ENCODE measurements at regions not wholly inside any gene's neighbourhood (a gene's known extent, or its start where the extent isn't known, plus 50 kb on each side); places are given as distances from the start of the nearest gene placed in this dataset.

DNA sequence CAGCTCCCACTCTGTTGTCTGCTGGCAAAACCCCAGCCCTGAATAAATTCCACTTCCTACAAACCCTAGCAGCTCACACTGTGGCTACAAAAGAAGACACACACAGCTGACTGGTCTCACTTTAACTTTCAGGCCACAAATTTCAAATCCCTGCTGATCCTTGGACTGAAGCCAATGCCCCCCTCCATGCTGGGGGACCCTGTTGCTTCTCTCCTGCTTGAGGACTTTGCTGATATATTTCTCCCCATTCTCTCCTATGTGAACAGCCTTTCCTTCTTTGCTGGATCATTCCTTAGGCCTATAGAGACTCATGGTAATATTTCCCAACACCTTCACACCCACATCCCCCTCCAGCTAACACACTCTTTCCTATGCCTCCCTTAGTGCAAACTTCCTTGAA, 79.6 kb upstream of the ADRA1B start:
- Histone ChIP-seq H3K27me3 (no peaks in the 10 kb centered on the region), H3K36me3 (replicated peaks in 1 of 2) (no peaks in the 10 kb centered on the region), H3K4me1 (replicated peaks in 1 of 2) (no peaks in the 10 kb centered on the region), H3K9me3 (replicated peaks in 1 of 3) (no peaks in the 10 kb centered on the region), H3K27ac (no peak overlapping the region), H3K4me3 (no peak overlapping the region)
- intact Hi-C loops (cut with DNase I): no loop called here
- no peak for DNase-seq
- TF ChIP-seq, protein P1, sequence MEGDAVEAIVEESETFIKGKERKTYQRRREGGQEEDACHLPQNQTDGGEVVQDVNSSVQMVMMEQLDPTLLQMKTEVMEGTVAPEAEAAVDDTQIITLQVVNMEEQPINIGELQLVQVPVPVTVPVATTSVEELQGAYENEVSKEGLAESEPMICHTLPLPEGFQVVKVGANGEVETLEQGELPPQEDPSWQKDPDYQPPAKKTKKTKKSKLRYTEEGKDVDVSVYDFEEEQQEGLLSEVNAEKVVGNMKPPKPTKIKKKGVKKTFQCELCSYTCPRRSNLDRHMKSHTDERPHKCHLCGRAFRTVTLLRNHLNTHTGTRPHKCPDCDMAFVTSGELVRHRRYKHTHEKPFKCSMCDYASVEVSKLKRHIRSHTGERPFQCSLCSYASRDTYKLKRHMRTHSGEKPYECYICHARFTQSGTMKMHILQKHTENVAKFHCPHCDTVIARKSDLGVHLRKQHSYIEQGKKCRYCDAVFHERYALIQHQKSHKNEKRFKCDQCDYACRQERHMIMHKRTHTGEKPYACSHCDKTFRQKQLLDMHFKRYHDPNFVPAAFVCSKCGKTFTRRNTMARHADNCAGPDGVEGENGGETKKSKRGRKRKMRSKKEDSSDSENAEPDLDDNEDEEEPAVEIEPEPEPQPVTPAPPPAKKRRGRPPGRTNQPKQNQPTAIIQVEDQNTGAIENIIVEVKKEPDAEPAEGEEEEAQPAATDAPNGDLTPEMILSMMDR (IDR thresholded peaks at IDR 0.05): no peak
- no peak for TF ChIP-seq POLR2A (IDR thresholded peaks at IDR 0.05)

DNA sequence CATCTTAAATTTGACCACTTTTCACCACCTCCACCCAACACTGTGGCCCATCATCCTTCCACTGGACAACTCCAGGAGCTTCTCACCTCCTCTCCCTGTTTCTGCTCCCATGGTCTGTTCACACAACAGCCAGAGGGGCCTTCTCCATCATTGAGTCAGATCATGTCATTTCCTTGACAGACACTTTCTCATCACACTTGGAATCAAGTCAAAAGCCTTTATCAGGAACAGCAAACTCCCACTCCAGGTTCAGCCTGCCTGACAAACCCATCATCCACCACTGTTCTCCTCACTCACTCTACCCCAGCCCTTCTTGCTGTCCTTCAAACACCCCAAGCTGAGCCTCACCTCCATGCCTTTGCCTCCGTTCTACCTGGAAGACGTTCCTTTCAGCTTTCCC, 78.4 kb upstream of the ADRA1B start:
- Histone ChIP-seq H3K4me3 (no peak overlapping the region), H3K4me1 (replicated peaks in 1 of 2) (no peaks in the 10 kb centered on the region), H3K27me3 (no peaks in the 10 kb centered on the region), H3K27ac (no peak overlapping the region), H3K9me3 (replicated peaks in 1 of 3) (no peaks in the 10 kb centered on the region), H3K36me3 (replicated peaks in 1 of 2) (no peaks in the 10 kb centered on the region)
- no peak for TF ChIP-seq POLR2A (IDR thresholded peaks at IDR 0.05)
- TF ChIP-seq, protein P1 (IDR thresholded peaks at IDR 0.05): no peak
- WGBS, 4 donors: 77 to 90% (median 86%) methylated on average over 2 of the region's 2 CpGs
- no peak for DNase-seq
- intact Hi-C loops (cut with DNase I): no loop called here

DNA sequence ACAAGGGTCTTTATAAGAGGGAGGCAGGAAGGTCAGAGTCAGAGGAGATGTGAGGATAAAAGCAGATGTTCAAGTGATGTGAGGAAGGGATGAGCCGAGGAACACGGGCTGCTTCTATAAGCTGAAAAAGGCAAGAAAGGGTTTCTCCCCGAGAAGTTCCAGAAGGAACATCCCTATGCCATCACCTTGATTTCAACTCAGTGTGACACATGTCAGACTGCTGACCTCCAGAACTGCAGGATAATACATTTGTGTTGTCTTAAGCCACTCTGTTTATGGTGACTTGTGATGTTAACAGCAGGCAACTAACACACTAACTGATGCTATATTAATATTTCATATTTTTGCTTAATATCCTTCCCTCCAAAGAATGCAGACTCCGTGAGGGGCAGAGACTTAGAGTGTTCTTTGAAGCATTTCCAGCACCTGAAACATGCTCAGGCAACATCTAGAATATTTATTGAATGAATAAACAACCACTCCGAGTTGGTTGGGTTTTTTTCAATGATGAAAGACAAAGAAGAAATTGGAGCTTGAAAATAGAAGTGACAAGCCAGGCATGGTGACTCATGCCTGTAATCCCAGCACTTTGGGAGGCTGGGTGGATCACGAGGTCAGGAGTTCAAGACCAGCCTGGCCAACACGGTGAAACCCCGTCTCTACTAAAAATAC, 77.6 kb upstream of the ADRA1B start:
- intact Hi-C loops (cut with DNase I): no loop called here
- no peaks in the 10 kb centered on the region for H3K27me3 ChIP-seq
- TF ChIP-seq, protein P1 (IDR thresholded peaks at IDR 0.05): no peak
- no peak for TF ChIP-seq POLR2A (IDR thresholded peaks at IDR 0.05)

DNA sequence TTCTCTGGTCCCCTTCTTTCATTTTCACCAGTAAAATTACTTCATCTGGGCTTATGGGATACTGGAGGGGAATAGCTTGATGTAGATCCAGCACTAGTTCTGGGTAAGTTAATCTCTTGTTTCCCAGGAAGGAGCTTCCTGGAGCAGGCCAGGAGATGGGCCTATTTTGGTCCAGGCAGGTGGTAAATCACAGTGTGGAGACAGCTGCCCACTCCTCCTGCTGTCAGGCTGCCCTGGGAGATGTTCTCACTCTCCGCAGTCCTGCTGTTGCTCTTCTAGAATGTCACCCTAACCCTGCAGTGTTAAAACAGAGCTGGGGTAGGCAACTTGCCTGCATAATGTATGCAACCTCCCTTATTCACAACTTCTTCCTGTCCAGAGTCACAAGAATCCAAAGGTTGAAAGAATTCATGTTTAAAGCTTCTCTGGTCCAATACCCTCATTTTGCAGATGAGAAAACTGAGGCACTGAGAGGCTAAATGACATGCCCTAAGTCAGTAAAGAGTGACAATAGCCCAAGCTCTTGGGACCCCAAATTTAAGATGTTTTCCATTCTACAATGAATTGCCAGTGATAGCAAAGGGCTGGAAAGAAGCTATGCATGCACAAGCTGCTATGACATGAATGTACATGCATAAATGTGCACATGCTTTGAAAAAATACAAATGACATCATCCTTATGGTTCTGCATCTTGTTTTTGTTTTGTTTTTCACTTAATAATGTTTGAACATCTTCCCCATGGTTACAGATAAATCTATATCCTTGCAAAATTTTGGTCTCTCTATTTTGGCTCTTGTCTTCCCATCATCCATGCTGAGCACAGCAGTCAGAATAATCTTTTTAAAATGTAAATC, 71.8 kb upstream of the ADRA1B start:
- no peaks in the 10 kb centered on the region for H3K27me3 ChIP-seq
- H3K9me3 ChIP-seq (replicated peaks in 1 of 3): no peaks in the 10 kb centered on the region
- H3K27ac ChIP-seq: no peak overlapping the region
- H3K4me1 ChIP-seq (replicated peaks in 1 of 2): no peaks in the 10 kb centered on the region
- TF ChIP-seq, protein P1 (IDR thresholded peaks at IDR 0.05): no peak
- no peak for TF ChIP-seq POLR2A (IDR thresholded peaks at IDR 0.05)
- H3K4me3 ChIP-seq: no peak overlapping the region
- 86 to 94% (median 93%) methylated on average over 1 of the region's 1 CpG for WGBS, 4 donors
- intact Hi-C loops (cut with DNase I): no loop called here
- H3K36me3 ChIP-seq (replicated peaks in 1 of 2): no peaks in the 10 kb centered on the region
- no peak for DNase-seq

More for the DNA sequence above, 77.6 kb upstream of the ADRA1B start:
- 66 to 75% (median 70%) methylated on average over 8 of the region's 8 CpGs for WGBS, 4 donors
- DNase-seq: no peak
- Histone ChIP-seq H3K27ac (no peak overlapping the region), H3K36me3 (replicated peaks in 1 of 2) (no peaks in the 10 kb centered on the region), H3K4me3 (no peak overlapping the region), H3K4me1 (replicated peaks in 1 of 2) (no peaks in the 10 kb centered on the region), H3K9me3 (replicated peaks in 1 of 3) (no peaks in the 10 kb centered on the region)
